Endothelial cell of umbilical vein (primary cell): ENCODE measurements at regions not wholly inside any gene's neighbourhood (a gene's known extent, or its start where the extent isn't known, plus 50 kb on each side); places are given as distances from the start of the nearest gene placed in this dataset.

Experiments
- BruUV-seq: library from RNA; stranded (reverse); fragments of 400-500 nt; replicated peaks from 2 replicates; lab custom pipeline; 2021; lab: Mats Ljungman, UMichigan
- CTCF ChIA-PET: fragments of 300-600, 350-600 bp; sonication (Branson Sonifier 250); formaldehyde crosslinking; loops from one replicate; lab custom pipeline; 2021; ENCODE audit warnings: antibody characterized with exemption, inconsistent platforms; lab: Charles Lee
- POLR2A ChIA-PET: fragments of 300-600, 350-600 bp; sonication (Branson Sonifier 250); formaldehyde crosslinking; loops from one replicate; lab custom pipeline; 2021; ENCODE audit warnings: antibody characterized with exemption, inconsistent platforms; lab: Charles Lee
- DNase-seq: peaks from one replicate; pipeline ENCODE4 v3.0.0-alpha.2; 2011; ENCODE audit warnings: low read depth, low spot score
- FAIRE-seq: peaks from 2 replicates; lab custom pipeline; 2011; peaks lifted over from hg19 to GRCh38; lab: Jason Lieb, UNC
- H2AFZ ChIP-seq: 2 replicates; pipeline ENCODE4 v1.6.0; 2012; ENCODE audit warnings: low read depth, low read length, control low read depth, inconsistent platforms
- H3K27ac ChIP-seq: 2 replicates; pipeline ENCODE4 v1.5.1; 2011; ENCODE audit warnings: low read depth, mild to moderate bottlenecking, control low read depth, low read length, moderate library complexity; ENCODE audit not compliant: insufficient read depth
- H3K27me3 ChIP-seq, 2 experiments: 2 replicates each; pipeline versions ENCODE4 v1.6.0 to v1.6.1; 2011; ENCODE audit warnings: low read length in 2 of 2, mixed read lengths in 1 of 2; ENCODE audit not compliant: control insufficient read depth in 2 of 2, insufficient read depth in 2 of 2
- H3K36me3 ChIP-seq, 2 experiments: 2 replicates in 1 of 2; 3 replicates in 1 of 2; pipeline ENCODE4 v1.5.1; 2011; ENCODE audit warnings: low read length in 2 of 2, mild to moderate bottlenecking in 1 of 2, moderate library complexity in 1 of 2; ENCODE audit not compliant: control insufficient read depth in 2 of 2, insufficient read depth in 2 of 2; ENCODE audit errors: extremely low read depth in 1 of 2
- H3K4me1 ChIP-seq: 3 replicates; pipeline ENCODE4 v1.5.1; 2011; ENCODE audit warnings: mild to moderate bottlenecking, low read length; ENCODE audit not compliant: control insufficient read depth, insufficient read depth; ENCODE audit errors: extremely low read depth
- H3K4me2 ChIP-seq: 2 replicates; pipeline ENCODE4 v1.6.1; 2011; ENCODE audit warnings: low read length, control low read depth, mixed read lengths; ENCODE audit not compliant: insufficient read depth
- H3K4me3 ChIP-seq, 3 experiments: fragments of 200-600 bp in 1 of 3; sonication (generic), shearing (Covaris generic) in 1 of 3; replicated peaks in 1 of 3; 2 replicates each; pipeline ENCODE4 v1.5.1; 2011 to 2016; ENCODE audit warnings: control low read depth in 3 of 3, low read length in 3 of 3, mild to moderate bottlenecking in 2 of 3, inconsistent platforms in 1 of 3, low read depth in 1 of 3, moderate library complexity in 1 of 3; ENCODE audit not compliant: insufficient read depth in 1 of 3
- H3K79me2 ChIP-seq: 2 replicates; pipeline ENCODE4 v1.6.0; 2012; ENCODE audit warnings: low read length, inconsistent platforms; ENCODE audit not compliant: control insufficient read depth, insufficient read depth
- H3K9ac ChIP-seq: replicated peaks from 2 replicates; pipeline ENCODE3; 2011; ENCODE audit warnings: low read length, control low read depth; ENCODE audit not compliant: insufficient read depth; ENCODE audit errors: extremely low read depth
- H3K9me1 ChIP-seq: replicated peaks from 3 replicates; pipeline ENCODE4 v1.6.0; 2011; ENCODE audit warnings: mild to moderate bottlenecking, low read length; ENCODE audit not compliant: control insufficient read depth, insufficient read depth; ENCODE audit errors: extremely low read depth
- H3K9me3 ChIP-seq: replicated peaks from 2 replicates; pipeline ENCODE4 v1.5.1; 2012; ENCODE audit warnings: low read length, inconsistent platforms; ENCODE audit not compliant: control insufficient read depth, insufficient read depth
- H4K20me1 ChIP-seq: replicated peaks from 2 replicates; pipeline ENCODE3; 2011; ENCODE audit warnings: mild to moderate bottlenecking, low read length; ENCODE audit not compliant: control insufficient read depth, insufficient read depth; ENCODE audit errors: extremely low read depth
- EZH2 ChIP-seq: IDR thresholded peaks from 2 replicates; pipeline ENCODE4 v1.6.1; 2012; ENCODE audit warnings: borderline replicate concordance, low read depth, mild to moderate bottlenecking, moderate library complexity, low read length, inconsistent platforms; ENCODE audit not compliant: severe bottlenecking
- FOS ChIP-seq: IDR thresholded peaks from 2 replicates; pipeline ENCODE4 v1.6.1; 2011; ENCODE audit warnings: mild to moderate bottlenecking, low read length, moderate library complexity, borderline replicate concordance; ENCODE audit not compliant: insufficient read depth
- GATA2 ChIP-seq: IDR thresholded peaks from 2 replicates; pipeline ENCODE4 v1.7.0; 2011; ENCODE audit warnings: low read depth, mild to moderate bottlenecking, moderate library complexity, mixed read lengths, low read length; ENCODE audit not compliant: insufficient read length, insufficient read depth
- JUN ChIP-seq: IDR thresholded peaks from 2 replicates; pipeline ENCODE4 v1.6.1; 2011; ENCODE audit warnings: borderline replicate concordance, low read depth; ENCODE audit not compliant: insufficient read length, insufficient read depth
- MAX ChIP-seq: IDR thresholded peaks from 2 replicates; pipeline ENCODE4 v1.6.1; 2011; ENCODE audit not compliant: insufficient read depth, insufficient read length
- MYC ChIP-seq: IDR thresholded peaks from one replicate; pipeline ENCODE4 v1.6.1; 2011; ENCODE audit warnings: mild to moderate bottlenecking, low read depth, low read length
- POLR2A ChIP-seq: IDR thresholded peaks from 2 replicates; pipeline ENCODE4 v1.6.1; 2012; ENCODE audit warnings: low read depth, mild to moderate bottlenecking, control low read depth, low read length
- POLR2AphosphoS5 ChIP-seq: IDR thresholded peaks from 2 replicates; pipeline ENCODE4 v1.6.1; 2012; ENCODE audit warnings: low read depth, mild to moderate bottlenecking, control low read depth, low read length, moderate library complexity; ENCODE audit not compliant: insufficient read depth
- dilution Hi-C: fragments of 300-500 bp; cut with MboI; formaldehyde crosslinking; loops from one replicate; pipeline ENCODE4 v1.15.0; 2019; ENCODE audit warnings: low sequenced_read_pairs; ENCODE audit not compliant: extremely low pct_ligation_motif_present
- intact Hi-C: fragments of 100-400 bp; cut with micrococcal nuclease; formaldehyde crosslinking; loops from one replicate; pipeline ENCODE4 v1.10.0; 2022
- TF ChIP-seq, protein P1 (sequence below), 2 donors: IDR thresholded peaks; 1 replicate in 1 of 2; 2 replicates in 1 of 2; pipeline ENCODE4 v1.5.1; 2011; ENCODE audit warnings: low read length in 2 of 2, mild to moderate bottlenecking in 2 of 2, moderate library complexity in 2 of 2, control low read depth in 1 of 2, inconsistent platforms in 1 of 2, low read depth in 1 of 2; ENCODE audit not compliant: insufficient read depth in 1 of 2; ENCODE audit errors: extremely low read depth in 1 of 2

DNA sequence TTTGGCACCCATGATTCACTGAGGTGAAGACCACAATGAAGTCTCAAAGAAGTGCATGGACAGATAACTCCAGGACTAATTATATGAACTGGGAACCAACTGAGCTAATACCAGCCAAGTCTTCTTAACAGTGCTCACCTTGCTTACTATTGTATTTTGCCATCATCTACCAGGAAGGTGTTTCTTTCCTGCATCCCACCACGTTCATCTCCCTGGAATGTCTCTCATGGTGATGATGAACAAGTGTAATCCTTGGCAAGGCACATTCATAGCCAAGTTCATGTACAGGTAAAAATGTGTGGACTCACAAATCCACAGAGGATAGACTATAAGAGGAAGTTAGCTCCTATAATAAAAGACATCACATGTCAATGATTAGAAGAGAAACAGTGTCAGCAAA lies 489.1 kb downstream of the SMARCA1 start:
- Histone ChIP-seq H3K4me1 (no peaks in the 10 kb centered on the region), H3K9me3 (no peaks in the 10 kb centered on the region), H3K36me3 (no peaks in the 10 kb centered on the region), H2AFZ (no peak overlapping the region), H3K9me1 (no peaks in the 10 kb centered on the region), H4K20me1 (no peaks in the 10 kb centered on the region), H3K27ac (no peak overlapping the region), H3K79me2 (no peaks in the 10 kb centered on the region), H3K4me3 (no peak overlapping the region), H3K27me3 (no peaks in the 10 kb centered on the region), H3K9ac (no peak overlapping the region), H3K4me2 (no peak overlapping the region)
- CTCF ChIA-PET: no interaction called here
- intact Hi-C loops: no loop called here
- dilution Hi-C loops: no loop called here
- FAIRE-seq: no peak
- no peak for TF ChIP-seq POLR2A
- TF ChIP-seq, protein P1, sequence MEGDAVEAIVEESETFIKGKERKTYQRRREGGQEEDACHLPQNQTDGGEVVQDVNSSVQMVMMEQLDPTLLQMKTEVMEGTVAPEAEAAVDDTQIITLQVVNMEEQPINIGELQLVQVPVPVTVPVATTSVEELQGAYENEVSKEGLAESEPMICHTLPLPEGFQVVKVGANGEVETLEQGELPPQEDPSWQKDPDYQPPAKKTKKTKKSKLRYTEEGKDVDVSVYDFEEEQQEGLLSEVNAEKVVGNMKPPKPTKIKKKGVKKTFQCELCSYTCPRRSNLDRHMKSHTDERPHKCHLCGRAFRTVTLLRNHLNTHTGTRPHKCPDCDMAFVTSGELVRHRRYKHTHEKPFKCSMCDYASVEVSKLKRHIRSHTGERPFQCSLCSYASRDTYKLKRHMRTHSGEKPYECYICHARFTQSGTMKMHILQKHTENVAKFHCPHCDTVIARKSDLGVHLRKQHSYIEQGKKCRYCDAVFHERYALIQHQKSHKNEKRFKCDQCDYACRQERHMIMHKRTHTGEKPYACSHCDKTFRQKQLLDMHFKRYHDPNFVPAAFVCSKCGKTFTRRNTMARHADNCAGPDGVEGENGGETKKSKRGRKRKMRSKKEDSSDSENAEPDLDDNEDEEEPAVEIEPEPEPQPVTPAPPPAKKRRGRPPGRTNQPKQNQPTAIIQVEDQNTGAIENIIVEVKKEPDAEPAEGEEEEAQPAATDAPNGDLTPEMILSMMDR (IDR thresholded peaks at IDR 0.05; ENCODE audit: extremely low read depth in 1 of 2, insufficient read depth in 1 of 2, low read depth in 1 of 2, low read length in 2 of 2): no peak
- TF ChIP-seq JUN: no peak
- no peak for TF ChIP-seq FOS
- TF ChIP-seq GATA2: no peak
- TF ChIP-seq EZH2: no peak
- TF ChIP-seq MYC: no peak
- no peak for TF ChIP-seq POLR2AphosphoS5
- no peak for TF ChIP-seq MAX
- no peak for DNase-seq
- POLR2A ChIA-PET: no interaction called here
- no TSS peak for BruUV-seq
